Loucy (cell line): ENCODE measurements at regions not wholly inside any gene's neighbourhood (a gene's known extent, or its start where the extent isn't known, plus 50 kb on each side); places are given as distances from the start of the nearest gene placed in this dataset.

Source experiments
- H2AFZ ChIP-seq: fragments of 200-600 bp; sonication (generic); 2 replicates; pipeline ENCODE4 v1.6.0; 2016; ENCODE audit warnings: antibody characterized with exemption, mild to moderate bottlenecking, low read length, moderate library complexity
- H3F3A ChIP-seq: fragments of 200-600 bp; 2 replicates; pipeline ENCODE4 v1.6.0; 2016; ENCODE audit warnings: antibody characterized with exemption, low read depth, mild to moderate bottlenecking
- H3K27me3 ChIP-seq: fragments of 200-600 bp; sonication (generic); 2 replicates; pipeline ENCODE4 v1.6.1; 2014; ENCODE audit warnings: low read length, mild to moderate bottlenecking; ENCODE audit not compliant: insufficient read depth, poor library complexity, severe bottlenecking
- H3K36me3 ChIP-seq: fragments of 200-600 bp; sonication (generic); 2 replicates; pipeline ENCODE4 v1.6.1; 2016; ENCODE audit warnings: low read length; ENCODE audit not compliant: insufficient read depth
- H3K4me1 ChIP-seq: fragments of 200-600 bp; sonication (generic); 2 replicates; pipeline ENCODE4 v1.5.1; 2014; ENCODE audit warnings: low read length, mild to moderate bottlenecking; ENCODE audit not compliant: insufficient read depth, poor library complexity, severe bottlenecking
- H3K4me2 ChIP-seq: fragments of 200-600 bp; sonication (generic); 2 replicates; pipeline ENCODE4 v1.6.0; 2014; ENCODE audit warnings: antibody characterized with exemption, low read length, low read depth, mild to moderate bottlenecking; ENCODE audit not compliant: poor library complexity, severe bottlenecking
- H3K4me3 ChIP-seq: fragments of 200-600 bp; sonication (generic); 2 replicates; pipeline ENCODE4 v1.5.1; 2014; ENCODE audit warnings: low read length, mild to moderate bottlenecking, mixed read lengths; ENCODE audit not compliant: poor library complexity, severe bottlenecking
- H3K79me2 ChIP-seq: fragments of 200-600 bp; sonication (generic); 2 replicates; pipeline ENCODE4 v1.6.1; 2014; ENCODE audit warnings: low read length; ENCODE audit not compliant: insufficient read depth
- H3K9ac ChIP-seq: fragments of 200-600 bp; sonication (generic); 2 replicates; pipeline ENCODE4 v1.6.0; 2014; ENCODE audit warnings: mild to moderate bottlenecking, low read depth, low read length, moderate library complexity; ENCODE audit not compliant: poor library complexity, severe bottlenecking
- H3K9me2 ChIP-seq: fragments of 200-600 bp; sonication (generic); replicated peaks from 2 replicates; pipeline ENCODE4 v1.6.1; 2016; ENCODE audit warnings: low read depth, low read length, mixed read lengths
- H3K9me3 ChIP-seq: fragments of 200-600 bp; sonication (generic); 2 replicates; pipeline ENCODE4 v1.6.1; 2014; ENCODE audit warnings: mild to moderate bottlenecking, antibody characterized with exemption, low read length, low read depth; ENCODE audit not compliant: insufficient read depth
- H4K20me1 ChIP-seq: fragments of 200-600 bp; sonication (generic); 2 replicates; pipeline ENCODE4 v1.6.0; 2014; ENCODE audit warnings: antibody characterized with exemption, low read length, mild to moderate bottlenecking; ENCODE audit not compliant: insufficient read depth, poor library complexity, severe bottlenecking
- CTCF ChIP-seq: fragments of 200-600 bp; sonication (generic); conservative IDR thresholded peaks from 2 replicates; pipeline ENCODE4 v1.5.1; 2014; ENCODE audit warnings: mild to moderate bottlenecking, antibody characterized with exemption, low read length
- EZH2phosphoT487 ChIP-seq: fragments of 200-600 bp; IDR thresholded peaks from 2 replicates; pipeline ENCODE4 v1.6.1; 2018; ENCODE audit warnings: antibody characterized with exemption, mild to moderate bottlenecking, moderate library complexity, borderline replicate concordance

GRCh38 chr9:88803546-88804253, 187.6 kb upstream of the S1PR3 start:
- H4K20me1 ChIP-seq, result no peaks in the 10 kb centered on the region
- no peaks in the 10 kb centered on the region for H3K27me3 ChIP-seq
- H3K9me2 ChIP-seq, result no peaks in the 10 kb centered on the region
- no peaks in the 10 kb centered on the region for H3K79me2 ChIP-seq
- no peaks in the 10 kb centered on the region for H3K9me3 ChIP-seq
- no peak overlapping the region for H3K4me3 ChIP-seq
- no peak overlapping the region for H2AFZ ChIP-seq
- no peak overlapping the region for H3K9ac ChIP-seq
- H3K4me2 ChIP-seq, result no peak overlapping the region
- no peaks in the 10 kb centered on the region for H3K4me1 ChIP-seq
- no peak for TF ChIP-seq CTCF
- no peak for TF ChIP-seq EZH2phosphoT487
- H3K36me3 ChIP-seq, result no peaks in the 10 kb centered on the region
- H3F3A ChIP-seq, result no peaks in the 10 kb centered on the region

GRCh38 chr9:88804254-88804596, 187.0 kb upstream of the S1PR3 start:
- no peak overlapping the region for H3K4me3 ChIP-seq
- no peaks in the 10 kb centered on the region for H3K9me3 ChIP-seq
- H3K36me3 ChIP-seq, result no peaks in the 10 kb centered on the region
- H3K79me2 ChIP-seq, result no peaks in the 10 kb centered on the region
- no peaks in the 10 kb centered on the region for H4K20me1 ChIP-seq
- no peaks in the 10 kb centered on the region for H3K27me3 ChIP-seq
- H3K4me2 ChIP-seq, result no peak overlapping the region
- no peaks in the 10 kb centered on the region for H3F3A ChIP-seq
- TF ChIP-seq EZH2phosphoT487, result no peak
- no peaks in the 10 kb centered on the region for H3K4me1 ChIP-seq
- no peak overlapping the region for H2AFZ ChIP-seq
- no peaks in the 10 kb centered on the region for H3K9me2 ChIP-seq
- H3K9ac ChIP-seq, result no peak overlapping the region

DNA sequence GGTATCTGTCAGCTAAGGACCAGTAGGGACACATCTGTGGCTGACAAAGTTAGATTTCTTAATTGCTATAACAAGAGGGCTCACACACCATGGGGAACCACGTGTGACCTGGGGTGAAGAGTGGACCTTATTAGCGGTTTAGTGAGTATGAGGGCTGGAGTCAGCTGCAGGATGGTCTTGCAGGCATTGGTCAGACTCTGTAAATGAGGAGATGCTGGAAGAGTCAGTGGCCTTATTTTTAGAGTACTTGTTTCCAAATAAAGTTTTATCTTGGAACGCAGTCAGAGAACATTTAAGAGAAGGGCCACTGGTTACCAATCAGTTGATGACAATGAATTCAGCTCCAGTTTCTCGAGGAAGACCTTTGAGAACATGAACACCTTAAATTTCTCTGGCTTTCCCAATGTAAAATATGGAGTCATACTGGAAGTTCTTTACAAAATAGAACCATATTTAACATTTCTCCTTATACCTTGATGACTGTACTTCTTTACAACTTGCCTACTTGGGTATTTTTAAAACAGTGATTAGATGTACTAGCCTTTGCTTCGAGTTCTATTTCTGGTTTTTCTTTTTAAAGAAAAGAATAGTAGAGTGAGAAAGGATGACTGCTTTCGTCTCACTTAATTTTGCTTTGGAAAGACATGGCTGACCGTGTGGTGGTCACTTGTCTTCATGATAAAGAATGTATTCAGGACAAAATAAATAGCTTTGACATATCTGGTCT, 185.9 kb upstream of the S1PR3 start:
- Histone ChIP-seq H3K79me2 (no peaks in the 10 kb centered on the region), H3K27me3 (no peaks in the 10 kb centered on the region), H2AFZ (no peak overlapping the region), H3K9me2 (no peaks in the 10 kb centered on the region), H4K20me1 (no peaks in the 10 kb centered on the region), H3K4me2 (no peak overlapping the region), H3K9me3 (no peaks in the 10 kb centered on the region), H3K9ac (no peak overlapping the region), H3K4me1 (no peaks in the 10 kb centered on the region), H3F3A (no peaks in the 10 kb centered on the region), H3K4me3 (no peak overlapping the region), H3K36me3 (no peaks in the 10 kb centered on the region)
- TF ChIP-seq CTCF (no peak), EZH2phosphoT487 (no peak)
